ENCODE measurements at regions not wholly inside any gene's neighbourhood (a gene's known extent, or its start where the extent isn't known, plus 50 kb on each side); places are given as distances from the start of the nearest gene placed in this dataset.

- H3K9ac ChIP-seq (ENCODE audit: insufficient read depth, low read length) = no peak overlapping the region
- H3K9me3 ChIP-seq (ENCODE audit: control insufficient read depth, insufficient read depth, low read depth, low read length) = no peaks in the 10 kb centered on the region
- no peak overlapping the region for H2AFZ ChIP-seq (ENCODE audit: low read length)
- no peaks in the 10 kb centered on the region for H3K4me1 ChIP-seq (ENCODE audit: control insufficient read depth, extremely low read depth, insufficient read depth, low read length)
- no peak for TF ChIP-seq EZH2 (IDR thresholded peaks at IDR 0.05; ENCODE audit: low read length, missing control alignments)
- no peak for TF ChIP-seq CTCF (conservative IDR thresholded peaks at IDR 0.05 in 1 of 2, IDR thresholded peaks at IDR 0.05 in 1 of 2; ENCODE audit: low read depth in 1 of 2, low read length in 2 of 2)
- no peak overlapping the region for H3K27ac ChIP-seq (ENCODE audit: insufficient read depth, low read length)
- H3K4me3 ChIP-seq (replicated peaks in 1 of 4; ENCODE audit: control extremely low read depth in 1 of 4, insufficient read depth in 1 of 4, low read depth in 3 of 4, low read length in 4 of 4) = no peak overlapping the region
- no peaks in the 10 kb centered on the region for H3K79me2 ChIP-seq (ENCODE audit: control insufficient read depth, insufficient read depth, low read length)
- H4K20me1 ChIP-seq (ENCODE audit: control insufficient read depth, extremely low read depth, insufficient read depth, low read length) = no peaks in the 10 kb centered on the region
- no peaks in the 10 kb centered on the region for H3K27me3 ChIP-seq (ENCODE audit: control insufficient read depth, insufficient read depth, low read length)
- no peaks in the 10 kb centered on the region for H3K36me3 ChIP-seq (ENCODE audit: control insufficient read depth, insufficient read depth, low read length)
- DNase-seq (ENCODE audit: low read depth in 2 of 2) = no peak
- no peak overlapping the region for H3K4me2 ChIP-seq (ENCODE audit: extremely low read depth, insufficient read depth, low read length)
Observed at GRCh38 chr10:61112771-61113170, 168.8 kb upstream of the RHOBTB1 start.

DNA sequence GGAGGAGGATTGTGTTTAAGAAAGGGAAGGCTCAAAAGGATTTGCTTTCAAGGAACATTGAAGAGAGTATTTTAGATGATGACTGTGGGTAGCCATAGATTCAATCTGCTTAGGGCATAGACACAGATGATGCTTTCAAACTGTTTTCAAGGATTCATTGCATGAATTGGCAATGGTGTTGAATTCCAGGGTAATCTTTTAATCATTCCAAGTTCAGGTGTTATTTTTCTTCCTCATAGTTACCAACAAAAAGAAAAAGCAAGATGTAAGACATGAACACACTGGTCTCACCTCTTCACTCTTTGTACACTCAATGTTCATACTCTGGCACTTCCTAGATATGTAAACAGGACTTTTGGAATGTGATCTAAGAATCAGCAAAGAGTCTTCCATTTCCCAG, 167.0 kb upstream of the RHOBTB1 start:
- Histone ChIP-seq H3K27me3 (ENCODE audit: control insufficient read depth, insufficient read depth, low read length) (no peaks in the 10 kb centered on the region), H3K79me2 (ENCODE audit: control insufficient read depth, insufficient read depth, low read length) (no peaks in the 10 kb centered on the region), H3K4me1 (ENCODE audit: control insufficient read depth, extremely low read depth, insufficient read depth, low read length) (no peaks in the 10 kb centered on the region), H3K4me2 (ENCODE audit: extremely low read depth, insufficient read depth, low read length) (no peak overlapping the region), H2AFZ (ENCODE audit: low read length) (no peak overlapping the region), H3K36me3 (ENCODE audit: control insufficient read depth, insufficient read depth, low read length) (no peaks in the 10 kb centered on the region), H3K27ac (ENCODE audit: insufficient read depth, low read length) (no peak overlapping the region), H3K9me3 (ENCODE audit: control insufficient read depth, insufficient read depth, low read depth, low read length) (no peaks in the 10 kb centered on the region), H3K9ac (ENCODE audit: insufficient read depth, low read length) (no peak overlapping the region), H3K4me3 (replicated peaks in 1 of 4; ENCODE audit: control extremely low read depth in 1 of 4, insufficient read depth in 1 of 4, low read depth in 3 of 4, low read length in 4 of 4) (no peak overlapping the region), H4K20me1 (ENCODE audit: control insufficient read depth, extremely low read depth, insufficient read depth, low read length) (no peaks in the 10 kb centered on the region)
- DNase-seq (ENCODE audit: low read depth in 2 of 2) = no peak
- TF ChIP-seq EZH2 (IDR thresholded peaks at IDR 0.05; ENCODE audit: low read length, missing control alignments) (no peak), CTCF (conservative IDR thresholded peaks at IDR 0.05 in 1 of 2, IDR thresholded peaks at IDR 0.05 in 1 of 2; ENCODE audit: low read depth in 1 of 2, low read length in 2 of 2) (no peak)

DNA sequence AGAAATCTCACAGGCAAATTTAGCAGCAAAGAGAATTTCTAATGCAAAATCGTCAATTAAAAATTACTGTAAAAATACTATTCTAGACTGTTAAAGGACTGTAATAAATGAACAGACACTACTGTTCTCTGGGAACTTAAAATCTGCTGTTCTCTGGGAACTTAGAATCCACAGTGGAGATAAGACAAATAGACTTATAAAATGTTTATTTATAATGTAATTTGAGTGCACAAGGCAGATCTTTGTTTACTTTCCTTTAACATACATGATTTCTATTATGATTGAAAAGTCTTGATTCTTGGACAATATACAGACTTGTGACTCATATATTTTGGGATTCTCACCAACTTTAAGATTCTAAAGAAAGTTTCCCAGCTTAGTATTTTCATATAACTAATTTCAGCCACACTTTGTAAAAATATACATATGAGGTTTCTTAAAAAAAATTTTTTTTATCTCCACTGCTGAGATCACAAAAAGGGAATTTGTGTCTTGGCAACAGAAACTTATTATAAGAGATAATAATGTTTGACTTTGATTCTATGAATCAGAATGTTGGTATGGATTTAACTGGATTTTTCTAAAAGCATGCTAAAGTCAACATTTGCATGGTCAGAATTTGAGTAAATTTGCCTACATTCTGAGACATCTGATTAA, 166.3 kb upstream of the RHOBTB1 start:
- no peak overlapping the region for H2AFZ ChIP-seq (ENCODE audit: low read length)
- DNase-seq (ENCODE audit: low read depth in 2 of 2) = peak; percentile 87 to 92
- H3K27me3 ChIP-seq (ENCODE audit: control insufficient read depth, insufficient read depth, low read length) = no peaks in the 10 kb centered on the region
- no peaks in the 10 kb centered on the region for H3K9me3 ChIP-seq (ENCODE audit: control insufficient read depth, insufficient read depth, low read depth, low read length)
- TF ChIP-seq CTCF (conservative IDR thresholded peaks at IDR 0.05 in 1 of 2, IDR thresholded peaks at IDR 0.05 in 1 of 2; ENCODE audit: low read depth in 1 of 2, low read length in 2 of 2) = no peak
- no peak for TF ChIP-seq EZH2 (IDR thresholded peaks at IDR 0.05; ENCODE audit: low read length, missing control alignments)
- H3K27ac ChIP-seq (ENCODE audit: insufficient read depth, low read length) = no peak overlapping the region
- no peaks in the 10 kb centered on the region for H3K79me2 ChIP-seq (ENCODE audit: control insufficient read depth, insufficient read depth, low read length)
- no peaks in the 10 kb centered on the region for H3K4me1 ChIP-seq (ENCODE audit: control insufficient read depth, extremely low read depth, insufficient read depth, low read length)
- no peak overlapping the region for H3K9ac ChIP-seq (ENCODE audit: insufficient read depth, low read length)
- H3K36me3 ChIP-seq (ENCODE audit: control insufficient read depth, insufficient read depth, low read length) = no peaks in the 10 kb centered on the region
- no peaks in the 10 kb centered on the region for H4K20me1 ChIP-seq (ENCODE audit: control insufficient read depth, extremely low read depth, insufficient read depth, low read length)
- H3K4me2 ChIP-seq (ENCODE audit: extremely low read depth, insufficient read depth, low read length) = no peak overlapping the region
- no peak overlapping the region for H3K4me3 ChIP-seq (replicated peaks in 1 of 4; ENCODE audit: control extremely low read depth in 1 of 4, insufficient read depth in 1 of 4, low read depth in 3 of 4, low read length in 4 of 4)

Data from fibroblast of lung (primary cell).